Calu3 (cell line): ENCODE measurements at regions not wholly inside any gene's neighbourhood (a gene's known extent, or its start where the extent isn't known, plus 50 kb on each side); places are given as distances from the start of the nearest gene placed in this dataset.
"Not testable (repeated sequence)": the region's sequence is repeated elsewhere in the genome, so short reads cannot be mapped to it uniquely, and the experiment has no call there.

ENCODE experiments used
- BruUV-seq: library from RNA; stranded (reverse); fragments of 400-500 nt; replicated peaks from 2 replicates; lab custom pipeline; 2021; lab: Mats Ljungman, UMichigan
- CTCF ChIA-PET: fragments of 300-600 bp; sonication (Branson Sonifier 250); formaldehyde crosslinking; loops from one replicate; lab custom pipeline; 2022; ENCODE audit warnings: antibody characterized with exemption; lab: Charles Lee
- DNase-seq: peaks from one replicate; pipeline ENCODE4 v3.0.0; 2022
- H3K27ac Mint-ChIP-seq: one replicate; pipeline ENCODE4 v1.8.0; 2022; ENCODE audit warnings: mixed read lengths; ENCODE audit not compliant: unreplicated experiment
- H3K27me3 Mint-ChIP-seq: one replicate; pipeline ENCODE4 v1.8.0; 2022; ENCODE audit warnings: mixed read lengths; ENCODE audit not compliant: unreplicated experiment
- H3K36me3 Mint-ChIP-seq: one replicate; pipeline ENCODE4 v1.8.0; 2022; ENCODE audit warnings: mild to moderate bottlenecking, moderate library complexity, mixed read lengths; ENCODE audit not compliant: insufficient read depth, unreplicated experiment
- H3K4me1 Mint-ChIP-seq: one replicate; pipeline ENCODE4 v1.8.0; 2022; ENCODE audit warnings: mild to moderate bottlenecking, low read depth, mixed read lengths; ENCODE audit not compliant: unreplicated experiment
- H3K4me3 Mint-ChIP-seq: one replicate; pipeline ENCODE4 v1.8.0; 2022; ENCODE audit warnings: mild to moderate bottlenecking, low read depth, moderate library complexity, mixed read lengths; ENCODE audit not compliant: unreplicated experiment
- H3K9me3 Mint-ChIP-seq: one replicate; pipeline ENCODE4 v1.8.0; 2022; ENCODE audit warnings: low read depth, mixed read lengths; ENCODE audit not compliant: unreplicated experiment
- intact Hi-C: fragments of 100-400 bp; cut with micrococcal nuclease; formaldehyde crosslinking; loops from one replicate; pipeline ENCODE4 v1.10.0; 2022; ENCODE audit not compliant: unreplicated experiment
- TF ChIP-seq, protein P1 (sequence below): fragments of 200-600 bp; IDR thresholded peaks from one replicate; pipeline ENCODE4 v1.8.0; 2022; ENCODE audit warnings: antibody characterized with exemption; ENCODE audit not compliant: unreplicated experiment

DNA sequence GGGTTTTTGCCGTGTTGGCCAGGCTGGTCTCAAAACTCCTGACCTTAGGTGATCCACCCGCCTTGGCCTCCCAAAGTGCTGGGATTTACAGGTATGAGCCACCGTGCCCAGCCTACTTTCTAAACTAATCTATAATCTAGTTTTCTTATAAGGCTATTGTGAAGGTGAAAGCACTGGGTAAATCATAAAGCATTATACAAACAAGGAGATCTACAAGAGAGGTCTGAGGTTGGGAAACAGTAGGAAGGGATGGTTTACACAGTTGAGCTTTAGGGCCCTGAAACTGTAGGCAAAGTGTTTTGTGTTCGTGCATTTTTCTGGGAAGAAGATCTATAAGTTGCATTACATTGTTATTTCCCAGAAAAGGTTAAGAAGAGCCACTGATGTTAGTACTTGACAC is 84.9 kb upstream of the MED13 start:
- no peak for DNase-seq
- H3K27me3 Mint-ChIP-seq: no peaks in the 10 kb centered on the region
- H3K27ac Mint-ChIP-seq: no peak overlapping the region
- no TSS peak for BruUV-seq
- no peaks in the 10 kb centered on the region for H3K36me3 Mint-ChIP-seq
- H3K4me1 Mint-ChIP-seq: no peaks in the 10 kb centered on the region
- intact Hi-C loops: no loop called here
- CTCF ChIA-PET: no interaction called here
- H3K9me3 Mint-ChIP-seq: no peaks in the 10 kb centered on the region
- TF ChIP-seq, protein P1, sequence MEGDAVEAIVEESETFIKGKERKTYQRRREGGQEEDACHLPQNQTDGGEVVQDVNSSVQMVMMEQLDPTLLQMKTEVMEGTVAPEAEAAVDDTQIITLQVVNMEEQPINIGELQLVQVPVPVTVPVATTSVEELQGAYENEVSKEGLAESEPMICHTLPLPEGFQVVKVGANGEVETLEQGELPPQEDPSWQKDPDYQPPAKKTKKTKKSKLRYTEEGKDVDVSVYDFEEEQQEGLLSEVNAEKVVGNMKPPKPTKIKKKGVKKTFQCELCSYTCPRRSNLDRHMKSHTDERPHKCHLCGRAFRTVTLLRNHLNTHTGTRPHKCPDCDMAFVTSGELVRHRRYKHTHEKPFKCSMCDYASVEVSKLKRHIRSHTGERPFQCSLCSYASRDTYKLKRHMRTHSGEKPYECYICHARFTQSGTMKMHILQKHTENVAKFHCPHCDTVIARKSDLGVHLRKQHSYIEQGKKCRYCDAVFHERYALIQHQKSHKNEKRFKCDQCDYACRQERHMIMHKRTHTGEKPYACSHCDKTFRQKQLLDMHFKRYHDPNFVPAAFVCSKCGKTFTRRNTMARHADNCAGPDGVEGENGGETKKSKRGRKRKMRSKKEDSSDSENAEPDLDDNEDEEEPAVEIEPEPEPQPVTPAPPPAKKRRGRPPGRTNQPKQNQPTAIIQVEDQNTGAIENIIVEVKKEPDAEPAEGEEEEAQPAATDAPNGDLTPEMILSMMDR: no peak
- no peak overlapping the region for H3K4me3 Mint-ChIP-seq

DNA sequence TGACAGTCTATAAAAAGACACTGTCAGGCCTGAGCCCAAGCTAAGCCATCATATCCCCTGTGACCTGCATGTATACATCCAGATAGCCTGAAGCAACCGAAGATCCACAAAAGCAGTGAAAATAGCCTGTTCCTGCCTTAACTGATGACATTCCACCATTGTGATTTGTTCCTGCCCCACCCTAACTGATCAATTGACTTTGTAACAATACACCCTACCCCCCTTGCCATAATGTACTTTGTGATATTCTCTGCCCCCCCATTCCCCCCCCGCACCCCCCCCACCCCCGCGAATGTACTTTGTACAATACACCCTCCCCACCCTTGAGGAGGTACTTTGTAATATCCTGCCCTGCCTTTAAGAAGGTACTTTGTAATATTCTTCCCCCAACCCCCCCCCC is 82.2 kb upstream of the MED13 start:
- H3K4me1 Mint-ChIP-seq: no peaks in the 10 kb centered on the region
- no peak for DNase-seq
- H3K27me3 Mint-ChIP-seq: no peaks in the 10 kb centered on the region
- peaks cover 2% of the 10 kb centered on the region for H3K9me3 Mint-ChIP-seq
- intact Hi-C loops: no loop called here
- H3K36me3 Mint-ChIP-seq: no peaks in the 10 kb centered on the region
- no peak overlapping the region for H3K27ac Mint-ChIP-seq
- TF ChIP-seq, protein P1: no peak
- CTCF ChIA-PET: no interaction called here
- H3K4me3 Mint-ChIP-seq: no peak overlapping the region
- BruUV-seq: no TSS peak

- Mint-ChIP-seq H3K27me3 (peaks cover 14% of the 10 kb centered on the region), H3K4me1 (peaks cover 10% of the 10 kb centered on the region), H3K27ac (no peak overlapping the region), H3K36me3 (no peaks in the 10 kb centered on the region), H3K4me3 (peak overlapping the region; percentile 19), H3K9me3 (peaks cover 2% of the 10 kb centered on the region)
- TF ChIP-seq, protein P1: no peak
- no TSS peak for BruUV-seq
- intact Hi-C loops: no loop called here
- DNase-seq: no peak
- CTCF ChIA-PET: no interaction called here
These were observed 75.8 kb upstream of the MED13 start for GRCh38 chr17:62140836-62141235.

GRCh38 chr17:62140376-62140775 is 75.3 kb upstream of the MED13 start:
- peak overlapping the region; percentile 19 for H3K4me3 Mint-ChIP-seq
- peaks cover 2% of the 10 kb centered on the region for H3K9me3 Mint-ChIP-seq
- intact Hi-C loops: no loop called here
- no peak for DNase-seq
- no peak overlapping the region for H3K27ac Mint-ChIP-seq
- CTCF ChIA-PET: interaction anchor here (0.6 kb wide), 1 partner anchor 356 kb away, joined by 3 read pairs; no protein-coding TSS in a partner anchor
- no TSS peak for BruUV-seq
- no peaks in the 10 kb centered on the region for H3K36me3 Mint-ChIP-seq
- peaks cover 14% of the 10 kb centered on the region for H3K27me3 Mint-ChIP-seq
- TF ChIP-seq, protein P1: no peak
- H3K4me1 Mint-ChIP-seq: peaks cover 10% of the 10 kb centered on the region

DNA sequence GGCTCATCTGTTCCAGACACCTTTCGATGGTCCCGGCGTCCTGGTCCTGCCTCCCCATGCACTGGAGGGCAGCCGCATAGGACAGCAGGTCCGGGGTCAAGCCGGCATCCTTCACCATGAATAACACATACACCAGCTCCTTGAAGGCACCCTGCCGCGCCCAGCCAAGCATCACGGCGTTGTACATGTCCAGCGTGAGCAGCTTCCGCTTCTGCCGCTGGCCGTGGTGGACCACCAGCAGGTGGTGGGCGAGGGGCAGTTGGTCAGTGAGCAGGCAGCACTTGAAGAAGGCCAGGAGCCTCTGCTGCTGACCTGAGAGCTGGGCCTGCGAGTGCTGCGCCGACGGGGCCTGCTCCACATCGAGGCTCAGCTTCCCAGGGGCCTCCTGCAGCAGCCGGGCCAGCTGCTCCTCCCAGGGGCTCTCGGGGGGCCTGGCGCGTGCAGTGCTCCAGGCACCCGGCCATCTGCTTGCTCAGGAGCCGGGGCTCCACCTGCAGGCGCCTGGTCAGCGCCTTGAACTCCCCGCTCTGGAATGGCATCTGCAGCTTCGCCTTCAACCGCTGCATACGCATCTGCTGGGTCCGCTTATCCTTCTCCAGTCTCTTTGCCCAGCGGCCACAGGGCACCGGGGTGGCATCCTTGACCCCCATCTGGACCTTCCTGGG is 74.7 kb upstream of the MED13 start:
- BruUV-seq, H3K27ac Mint-ChIP-seq, DNase-seq, intact Hi-C loops, H3K36me3 Mint-ChIP-seq, H3K4me1 Mint-ChIP-seq, H3K4me3 Mint-ChIP-seq, H3K9me3 Mint-ChIP-seq: not testable (repeated sequence)
- CTCF ChIA-PET: interaction anchor here (0.6 kb wide), 1 partner anchor 356 kb away, joined by 3 read pairs; no protein-coding TSS in a partner anchor
- H3K27me3 Mint-ChIP-seq: peaks cover 14% of the 10 kb centered on the region
